GM23338 (cell line): ENCODE measurements at regions not wholly inside any gene's neighbourhood (a gene's known extent, or its start where the extent isn't known, plus 50 kb on each side); places are given as distances from the start of the nearest gene placed in this dataset.

Experiments
- CREB1 ChIP-seq: fragments of 250-450 bp; sonication (Bioruptor Pico); IDR thresholded peaks from 2 replicates; pipeline ENCODE4 v1.5.0; 2020; ENCODE audit warnings: low read depth, mild to moderate bottlenecking, moderate library complexity
- TF ChIP-seq, protein P1 (sequence below), 2 experiments: fragments of 200-600 bp in 1 of 2; sonication (generic) in 1 of 2; conservative IDR thresholded peaks; 2 replicates each; pipeline versions ENCODE4 v1.5.1 to v1.6.1; 2016 to 2017; ENCODE audit warnings: antibody characterized with exemption in 2 of 2, low read depth in 2 of 2, mild to moderate bottlenecking in 2 of 2, moderate library complexity in 1 of 2

- TF ChIP-seq, protein P1, sequence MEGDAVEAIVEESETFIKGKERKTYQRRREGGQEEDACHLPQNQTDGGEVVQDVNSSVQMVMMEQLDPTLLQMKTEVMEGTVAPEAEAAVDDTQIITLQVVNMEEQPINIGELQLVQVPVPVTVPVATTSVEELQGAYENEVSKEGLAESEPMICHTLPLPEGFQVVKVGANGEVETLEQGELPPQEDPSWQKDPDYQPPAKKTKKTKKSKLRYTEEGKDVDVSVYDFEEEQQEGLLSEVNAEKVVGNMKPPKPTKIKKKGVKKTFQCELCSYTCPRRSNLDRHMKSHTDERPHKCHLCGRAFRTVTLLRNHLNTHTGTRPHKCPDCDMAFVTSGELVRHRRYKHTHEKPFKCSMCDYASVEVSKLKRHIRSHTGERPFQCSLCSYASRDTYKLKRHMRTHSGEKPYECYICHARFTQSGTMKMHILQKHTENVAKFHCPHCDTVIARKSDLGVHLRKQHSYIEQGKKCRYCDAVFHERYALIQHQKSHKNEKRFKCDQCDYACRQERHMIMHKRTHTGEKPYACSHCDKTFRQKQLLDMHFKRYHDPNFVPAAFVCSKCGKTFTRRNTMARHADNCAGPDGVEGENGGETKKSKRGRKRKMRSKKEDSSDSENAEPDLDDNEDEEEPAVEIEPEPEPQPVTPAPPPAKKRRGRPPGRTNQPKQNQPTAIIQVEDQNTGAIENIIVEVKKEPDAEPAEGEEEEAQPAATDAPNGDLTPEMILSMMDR (conservative IDR thresholded peaks at IDR 0.05; ENCODE audit: low read depth in 2 of 2), result no peak
- TF ChIP-seq CREB1, result no peak
These were observed 109.8 kb downstream of the SPATA18 start for GRCh38 chr4:52160859-52161258.
